H1 (cell line): ENCODE measurements at regions not wholly inside any gene's neighbourhood (a gene's known extent, or its start where the extent isn't known, plus 50 kb on each side); places are given as distances from the start of the nearest gene placed in this dataset.

Experiments
- EGR1 ChIP-seq: IDR thresholded peaks from 2 replicates; pipeline ENCODE4 v1.6.1; 2011; ENCODE audit warnings: low read depth, low read length, borderline replicate concordance
- PHF8 ChIP-seq: fragments of 200-600 bp; sonication (generic); conservative IDR thresholded peaks from 2 replicates; pipeline ENCODE4 v1.7.1; 2012; ENCODE audit warnings: low read depth, mild to moderate bottlenecking, inconsistent platforms, low read length, moderate library complexity
- TBP ChIP-seq: IDR thresholded peaks from 2 replicates; pipeline ENCODE4 v1.6.1; 2011; ENCODE audit warnings: low read depth, low read length, improper control_type of control experiment

GRCh38 chr7:121557034-121557892 lies 161.2 kb upstream of the FAM3C start (continued):
- TF ChIP-seq TBP (no peak), EGR1 (no peak), PHF8 (no peak)
